ENCODE measurements at regions not wholly inside any gene's neighbourhood (a gene's known extent, or its start where the extent isn't known, plus 50 kb on each side); places are given as distances from the start of the nearest gene placed in this dataset.
"Not testable (repeated sequence)": the region's sequence is repeated elsewhere in the genome, so short reads cannot be mapped to it uniquely, and the experiment has no call there.

- DNase-seq (ENCODE audit: low spot score), result not testable (repeated sequence)
Measured at GRCh38 chr2:66632882-66633281, 198.0 kb downstream of the MEIS1 start.

- DNase-seq (ENCODE audit: low spot score), result no peak
Measured at GRCh38 chr2:66633631-66634030, 198.7 kb downstream of the MEIS1 start.

GRCh38 chr2:66634784-66635183 lies 199.9 kb downstream of the MEIS1 start:
- DNase-seq (ENCODE audit: low spot score), result no peak

- DNase-seq (ENCODE audit: low spot score), result no peak
Measured at GRCh38 chr2:66641685-66642084, 206.8 kb downstream of the MEIS1 start.

GRCh38 chr2:66648081-66648480 lies 213.2 kb downstream of the MEIS1 start:
- DNase-seq (ENCODE audit: low spot score), result not testable (repeated sequence)

GRCh38 chr2:66649006-66649405 lies 214.1 kb downstream of the MEIS1 start:
- DNase-seq (ENCODE audit: low spot score), result no peak

GRCh38 chr2:66651295-66651694 lies 216.4 kb downstream of the MEIS1 start:
- DNase-seq (ENCODE audit: low spot score), result no peak

- no peak for DNase-seq (ENCODE audit: low spot score)
Measured at GRCh38 chr2:66660804-66661203, 225.9 kb downstream of the MEIS1 start.

- no peak for DNase-seq (ENCODE audit: low spot score)
Measured at GRCh38 chr2:66661253-66662173, 226.6 kb downstream of the MEIS1 start.

- no peak for DNase-seq (ENCODE audit: low spot score)
Measured at GRCh38 chr2:66665124-66665984, 230.4 kb downstream of the MEIS1 start.

GRCh38 chr2:66667301-66667700 lies 232.4 kb downstream of the MEIS1 start:
- no peak for DNase-seq (ENCODE audit: low spot score)

- DNase-seq (ENCODE audit: low spot score), result no peak
Measured at GRCh38 chr2:66673286-66673685, 238.4 kb downstream of the MEIS1 start.

- no peak for DNase-seq (ENCODE audit: low spot score)
Measured at GRCh38 chr2:66674087-66674486, 239.2 kb downstream of the MEIS1 start.

- no peak for DNase-seq (ENCODE audit: low spot score)
Measured at GRCh38 chr2:66675591-66675990, 240.7 kb downstream of the MEIS1 start.

- DNase-seq (ENCODE audit: low spot score), result no peak
Measured at GRCh38 chr2:66679442-66679841, 244.5 kb downstream of the MEIS1 start.

GRCh38 chr2:66682476-66682875 lies 247.6 kb downstream of the MEIS1 start:
- DNase-seq (ENCODE audit: low spot score), result no peak

GRCh38 chr2:66683064-66683463 lies 248.1 kb downstream of the MEIS1 start:
- no peak for DNase-seq (ENCODE audit: low spot score)

- DNase-seq (ENCODE audit: low spot score), result no peak
Measured at GRCh38 chr2:66683599-66683998, 248.7 kb downstream of the MEIS1 start.

GRCh38 chr2:66684289-66684688 lies 249.4 kb downstream of the MEIS1 start:
- no peak for DNase-seq (ENCODE audit: low spot score)

GRCh38 chr2:66686755-66687154 lies 251.8 kb downstream of the MEIS1 start:
- DNase-seq (ENCODE audit: low spot score), result no peak

- no peak for DNase-seq (ENCODE audit: low spot score)
Measured at GRCh38 chr2:66688951-66689350, 254.0 kb downstream of the MEIS1 start.

- DNase-seq (ENCODE audit: low spot score), result no peak
Measured at GRCh38 chr2:66689456-66690051, 254.6 kb downstream of the MEIS1 start.

All from H4 (cell line).